SHP77 treated with DMSO at 0.1 percent for 48 hours (cell line): ENCODE measurements at regions not wholly inside any gene's neighbourhood (a gene's known extent, or its start where the extent isn't known, plus 50 kb on each side); places are given as distances from the start of the nearest gene placed in this dataset.
A peak's percentile ranks its signal among the peaks of the same experiment; 100 is the strongest.
"Not testable (repeated sequence)": the region's sequence is repeated elsewhere in the genome, so short reads cannot be mapped to it uniquely, and the experiment has no call there.

Experiments
- DNase-seq: peaks from one replicate; lab custom pipeline; 2025; lab: John Stamatoyannopoulos, UW

DNA sequence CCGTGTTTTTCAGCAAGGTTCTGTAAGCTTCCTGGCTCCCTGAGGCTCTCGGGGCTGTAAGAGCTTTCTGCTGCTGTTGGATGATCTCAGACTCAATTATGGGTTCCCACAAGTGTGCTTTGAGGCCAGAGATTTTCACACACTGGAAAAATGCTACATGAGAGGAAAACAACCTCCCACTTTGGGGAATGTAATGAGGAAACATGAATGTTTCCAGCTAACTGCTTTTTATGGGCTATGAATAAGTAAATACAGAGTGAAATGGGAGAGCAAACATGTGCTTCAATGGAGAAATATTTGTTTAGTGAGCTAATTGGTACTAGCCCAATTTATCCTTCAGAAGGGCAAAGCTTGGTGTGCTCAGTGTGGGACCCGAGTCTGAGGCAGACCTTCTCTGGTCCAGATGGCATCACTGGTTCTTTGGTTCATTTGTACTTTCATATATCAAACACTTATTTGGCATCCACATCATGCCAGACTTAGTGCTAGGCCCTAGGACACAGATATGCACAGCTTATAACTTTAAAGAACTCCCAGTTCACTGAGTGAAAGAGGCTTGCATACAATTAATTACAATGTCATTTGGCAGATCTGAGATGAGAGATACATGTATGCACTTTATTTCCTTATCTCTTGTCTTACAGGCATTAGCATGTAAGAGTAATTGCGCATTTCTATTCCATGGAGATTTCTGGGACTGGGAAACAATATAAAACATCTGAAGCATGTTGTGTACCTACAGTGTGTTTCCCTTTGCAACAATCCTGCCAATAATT lies 248.8 kb downstream of the RDH14 start:
- DNase-seq: peak; percentile 91

DNA sequence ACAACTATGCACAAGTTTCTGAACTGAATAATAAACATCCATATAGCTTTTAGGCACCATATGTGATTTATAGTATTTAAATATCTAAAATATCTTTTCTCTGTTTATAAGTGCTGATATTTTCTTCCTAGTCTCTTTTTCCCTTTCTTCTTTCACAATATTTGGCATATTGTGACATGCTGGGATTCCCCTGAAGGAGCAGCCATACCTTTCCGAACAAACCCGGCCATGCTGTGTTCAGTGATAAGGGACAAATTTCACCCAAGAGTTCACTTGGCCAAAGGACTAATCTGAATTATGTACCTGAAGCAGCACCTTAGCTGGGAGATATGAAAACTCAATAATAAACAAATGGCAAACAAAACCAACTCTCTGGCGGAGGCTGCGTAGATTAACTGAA lies 250.8 kb downstream of the RDH14 start:
- no peak for DNase-seq

DNA sequence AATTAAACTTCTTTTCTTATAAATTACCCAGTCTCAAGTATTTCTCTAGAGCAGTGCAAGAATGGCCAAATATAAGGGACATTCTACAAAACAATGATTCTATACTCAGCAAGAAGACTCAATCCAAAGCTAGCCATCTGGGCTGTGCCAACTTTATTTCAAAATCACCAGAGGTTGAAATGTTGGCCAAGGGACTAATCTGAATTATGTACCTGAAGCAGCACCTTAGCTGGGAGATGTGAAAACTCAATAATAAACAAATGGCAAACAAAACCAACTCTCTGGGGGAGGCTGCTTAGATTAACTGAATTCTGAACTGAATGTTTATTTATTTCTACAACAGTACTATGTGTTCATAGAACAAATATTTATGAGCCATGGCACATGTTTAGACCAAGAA lies 251.3 kb downstream of the RDH14 start:
- DNase-seq: no peak

DNA sequence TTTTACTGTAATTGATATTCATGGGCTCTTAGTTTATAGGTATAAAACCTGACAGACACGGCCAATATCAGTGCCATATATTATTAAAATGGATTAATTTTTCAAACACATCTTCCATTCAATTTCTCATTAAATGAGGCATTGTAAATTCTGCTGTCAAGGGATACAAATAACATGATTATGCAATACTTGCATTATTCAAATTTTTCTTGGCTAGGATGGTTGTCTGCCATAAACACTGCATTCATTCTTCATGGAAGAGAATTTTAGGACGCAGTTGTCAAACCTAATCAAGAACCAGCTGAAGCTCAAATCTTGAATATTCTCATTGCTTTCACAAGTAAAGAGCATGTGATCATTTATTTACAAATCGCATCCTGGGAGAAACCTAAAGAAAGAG lies 255.6 kb downstream of the RDH14 start:
- DNase-seq: no peak

DNA sequence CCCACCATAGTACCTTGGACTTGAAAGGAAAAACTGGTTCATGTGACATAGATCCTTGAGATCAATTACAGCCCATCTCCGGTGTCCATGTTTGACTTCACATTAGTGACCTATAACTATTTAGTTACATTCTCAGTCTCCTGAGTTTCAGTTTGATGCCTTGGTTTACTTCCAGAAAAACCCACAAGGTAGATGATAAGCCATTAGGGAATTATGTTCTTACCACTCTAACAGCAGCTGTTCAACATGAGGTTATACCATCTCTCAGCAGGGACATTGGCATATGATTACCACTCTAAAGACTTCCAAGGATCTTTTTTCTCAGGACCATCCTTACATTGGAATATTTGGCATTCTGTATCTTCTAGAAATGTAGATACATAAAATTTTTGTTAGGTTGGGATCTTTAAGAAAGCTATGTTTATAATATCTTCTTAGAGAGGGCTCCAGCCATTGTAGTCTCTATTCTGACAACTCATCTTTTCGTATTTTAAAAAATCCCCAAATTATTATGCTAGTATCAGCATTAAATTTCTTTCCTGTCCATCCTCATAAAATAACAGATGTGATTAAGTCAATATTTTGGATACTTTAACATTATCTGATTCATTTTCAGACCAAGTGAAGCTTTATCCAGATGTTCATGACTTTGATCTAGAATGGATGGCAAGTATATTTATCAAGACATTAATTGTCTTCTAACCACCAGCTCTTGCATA lies 258.9 kb downstream of the RDH14 start:
- DNase-seq: no peak

DNA sequence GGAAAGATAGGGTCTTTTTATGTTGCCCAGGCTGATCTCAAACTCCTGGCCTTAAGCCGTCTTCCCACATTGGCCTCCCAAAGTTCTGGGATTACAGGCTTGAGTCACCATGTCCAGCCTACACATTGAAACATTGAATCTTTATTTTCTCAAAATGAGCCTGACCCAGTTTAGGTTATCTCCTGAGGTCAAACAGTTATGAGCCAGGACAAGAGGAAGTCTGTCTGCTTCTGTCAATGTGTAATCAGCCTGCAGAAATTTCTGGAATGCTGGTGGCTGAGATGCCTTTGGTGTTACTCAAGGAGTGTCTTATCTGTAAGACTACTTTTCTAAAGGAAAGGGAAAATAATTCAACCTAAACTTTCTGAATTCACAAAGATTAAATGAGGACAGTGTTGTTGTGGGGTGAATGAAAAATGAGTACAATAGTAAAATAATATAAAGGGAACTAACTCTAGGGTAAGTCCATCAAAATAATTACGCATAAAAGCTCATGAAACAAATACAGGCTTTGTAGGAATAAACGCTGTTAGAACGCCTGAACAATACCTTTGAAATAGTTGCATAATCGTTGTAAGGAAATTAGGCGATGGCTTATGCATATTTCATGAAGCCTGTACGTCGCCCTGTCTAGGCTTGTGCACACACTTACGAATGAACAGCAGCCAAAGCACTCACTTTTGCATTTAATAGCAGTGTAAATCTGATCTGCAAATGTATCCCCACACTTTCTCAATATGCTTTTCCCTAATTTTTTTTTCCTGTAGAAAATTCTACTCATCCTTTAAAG lies 260.8 kb downstream of the RDH14 start:
- DNase-seq: no peak

DNA sequence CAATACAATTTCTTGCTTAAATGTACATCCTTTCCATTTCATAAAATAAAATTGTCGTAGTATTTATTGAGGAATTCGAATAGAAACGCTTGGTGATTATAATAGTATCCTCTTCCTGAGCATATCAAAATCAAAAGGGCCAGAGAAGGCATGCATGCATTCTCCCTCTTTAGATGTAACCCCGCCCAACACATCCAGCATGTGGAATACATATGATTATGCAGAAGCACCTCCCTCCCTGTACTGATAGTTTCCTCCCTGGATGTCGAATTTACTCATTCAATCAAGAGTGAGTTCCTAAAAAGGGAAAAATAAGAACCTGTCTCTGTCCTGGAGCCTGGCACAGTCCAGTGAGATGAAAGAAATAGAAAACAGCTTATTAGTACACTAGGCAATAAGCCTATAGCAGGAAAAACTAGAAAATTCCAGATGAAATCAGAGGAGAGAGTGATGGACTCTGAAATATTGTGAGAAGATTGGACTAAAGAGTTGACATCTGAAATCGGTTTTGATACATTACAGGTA lies 262.9 kb downstream of the RDH14 start:
- no peak for DNase-seq

DNA sequence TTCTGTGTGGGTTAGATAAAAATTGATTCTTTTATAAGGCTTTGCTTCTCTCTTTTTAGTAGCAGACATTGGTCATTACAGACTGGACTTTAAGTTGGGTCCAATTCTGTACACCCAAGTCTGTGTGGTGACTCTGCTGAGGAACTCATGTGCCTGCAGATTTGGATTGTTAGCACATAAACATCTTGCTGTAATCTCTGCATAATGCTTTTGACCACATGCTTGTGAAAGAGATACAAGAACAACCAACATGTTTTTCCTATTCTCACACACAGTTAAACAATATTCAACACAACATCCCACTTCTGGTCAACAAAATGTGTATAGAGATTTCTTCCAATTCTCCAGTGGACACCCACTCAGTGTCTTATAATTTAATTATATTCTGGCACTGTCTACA lies 270.1 kb downstream of the RDH14 start:
- DNase-seq: no peak

DNA sequence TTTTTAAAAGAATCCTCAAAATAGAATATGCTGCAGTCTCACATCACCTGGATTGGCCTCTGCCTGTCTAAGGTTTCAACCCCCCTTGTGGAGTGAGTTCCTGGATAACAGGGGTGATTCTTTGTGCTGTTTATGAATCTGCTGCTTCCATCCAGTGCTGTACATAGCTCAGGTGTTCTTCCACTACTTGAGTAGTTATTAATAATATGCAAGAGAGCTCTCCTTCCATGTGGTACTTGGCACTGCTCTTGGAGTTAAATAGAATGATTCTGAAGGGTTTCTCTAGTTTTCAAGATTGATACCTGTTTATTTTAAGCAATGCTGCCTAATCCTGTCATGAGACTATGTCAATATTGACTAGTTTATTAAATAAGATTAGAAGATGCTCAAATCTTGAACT lies 273.6 kb downstream of the RDH14 start:
- DNase-seq: no peak

DNA sequence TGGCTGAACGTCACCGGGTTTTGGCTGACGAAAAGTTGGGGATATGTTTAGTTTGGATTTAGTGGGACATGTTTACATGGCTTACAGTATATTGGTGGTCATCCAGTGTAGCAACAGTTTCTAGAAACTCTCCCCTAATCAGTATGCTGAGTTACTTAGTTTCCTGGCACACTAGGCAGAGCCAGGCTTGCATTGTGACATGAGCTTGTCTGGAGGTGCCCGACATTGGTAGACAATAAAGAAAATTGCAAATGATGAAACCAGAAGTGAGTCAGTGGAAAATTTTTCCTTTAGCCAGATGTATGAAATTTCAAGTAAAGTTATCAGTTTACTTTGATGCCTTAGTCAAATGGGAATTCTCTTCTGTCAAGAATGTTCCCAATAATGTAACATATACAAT lies 276.1 kb downstream of the RDH14 start:
- DNase-seq: no peak

DNA sequence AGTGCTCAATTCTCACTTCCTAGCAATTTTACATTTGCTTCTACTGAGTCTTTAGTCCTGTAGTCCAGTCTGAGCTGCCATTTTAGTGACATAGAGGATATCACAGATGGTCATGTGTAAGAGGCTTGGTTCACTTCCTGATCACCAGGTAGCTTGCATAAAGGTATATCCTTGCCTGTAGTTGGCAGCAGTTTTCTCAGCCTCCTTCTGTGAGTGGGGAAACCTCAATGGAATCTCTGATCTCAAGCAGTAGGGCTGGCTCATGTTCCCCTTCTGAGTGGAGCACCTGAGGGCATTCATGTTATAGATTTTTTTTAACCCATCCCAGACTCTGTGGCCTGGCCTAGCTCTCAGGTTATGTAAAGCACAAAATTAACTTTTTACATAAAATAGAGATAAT lies 278.4 kb downstream of the RDH14 start:
- DNase-seq: no peak

DNA sequence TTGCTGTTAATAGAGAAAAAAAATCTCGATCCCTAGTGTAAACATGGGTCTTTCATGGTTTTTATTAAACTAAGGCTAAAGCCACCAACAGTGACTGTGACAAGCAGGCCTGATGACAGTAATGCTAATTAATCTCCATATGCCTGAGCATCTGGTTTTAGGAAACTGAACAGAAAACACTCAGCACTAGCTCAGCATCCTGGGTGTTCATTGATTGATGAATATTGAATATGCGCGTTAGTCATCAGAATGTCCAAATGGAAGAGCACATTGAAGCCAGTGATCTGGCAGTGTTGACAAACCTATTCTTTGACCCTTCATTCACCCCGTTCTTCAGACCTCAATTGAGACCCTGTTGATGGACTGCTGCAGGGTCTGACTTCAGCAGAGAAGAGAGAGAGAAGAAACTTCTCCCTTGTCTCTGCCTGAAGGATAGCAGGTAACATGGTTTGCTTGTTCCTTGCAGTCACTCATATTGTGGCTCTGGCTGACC lies 283.8 kb downstream of the RDH14 start:
- no peak for DNase-seq

DNA sequence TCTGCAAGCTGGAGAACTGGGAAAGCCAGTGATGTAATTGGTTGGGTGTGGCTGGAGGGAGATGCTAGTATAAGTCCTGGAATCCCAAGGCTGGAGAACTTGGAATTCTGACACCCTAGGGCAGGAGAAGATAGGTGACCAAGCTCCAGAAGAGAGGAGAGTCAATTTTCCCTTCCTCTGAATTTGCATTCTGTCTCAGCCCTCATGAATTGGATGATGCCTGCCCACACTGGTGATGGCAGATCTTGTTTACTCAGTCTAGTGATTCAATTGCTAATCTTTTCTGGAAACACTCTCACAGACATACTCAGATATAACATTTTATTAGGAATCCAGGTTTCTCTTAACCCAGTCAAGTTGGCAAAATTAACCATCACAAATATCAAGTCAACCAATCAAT lies 287.2 kb downstream of the RDH14 start:
- no peak for DNase-seq

DNA sequence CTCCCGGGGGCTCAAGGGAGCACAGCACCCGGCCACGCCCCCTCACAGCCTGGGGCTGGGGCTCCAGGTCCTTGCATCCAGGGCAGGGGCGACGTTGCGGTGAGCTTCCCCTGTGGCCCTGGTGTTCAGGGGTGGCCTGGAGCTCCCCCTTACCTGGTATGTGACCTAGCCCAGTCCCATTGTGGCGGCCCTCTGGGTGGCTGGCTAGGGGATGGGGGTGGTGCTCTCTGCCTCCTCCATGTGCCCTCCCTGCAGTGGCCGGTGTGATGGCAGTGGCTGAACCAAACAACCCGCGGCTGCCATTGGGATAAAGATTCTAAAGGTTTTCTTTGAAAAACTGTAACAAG lies 288.3 kb downstream of the RDH14 start:
- DNase-seq: no peak

DNA sequence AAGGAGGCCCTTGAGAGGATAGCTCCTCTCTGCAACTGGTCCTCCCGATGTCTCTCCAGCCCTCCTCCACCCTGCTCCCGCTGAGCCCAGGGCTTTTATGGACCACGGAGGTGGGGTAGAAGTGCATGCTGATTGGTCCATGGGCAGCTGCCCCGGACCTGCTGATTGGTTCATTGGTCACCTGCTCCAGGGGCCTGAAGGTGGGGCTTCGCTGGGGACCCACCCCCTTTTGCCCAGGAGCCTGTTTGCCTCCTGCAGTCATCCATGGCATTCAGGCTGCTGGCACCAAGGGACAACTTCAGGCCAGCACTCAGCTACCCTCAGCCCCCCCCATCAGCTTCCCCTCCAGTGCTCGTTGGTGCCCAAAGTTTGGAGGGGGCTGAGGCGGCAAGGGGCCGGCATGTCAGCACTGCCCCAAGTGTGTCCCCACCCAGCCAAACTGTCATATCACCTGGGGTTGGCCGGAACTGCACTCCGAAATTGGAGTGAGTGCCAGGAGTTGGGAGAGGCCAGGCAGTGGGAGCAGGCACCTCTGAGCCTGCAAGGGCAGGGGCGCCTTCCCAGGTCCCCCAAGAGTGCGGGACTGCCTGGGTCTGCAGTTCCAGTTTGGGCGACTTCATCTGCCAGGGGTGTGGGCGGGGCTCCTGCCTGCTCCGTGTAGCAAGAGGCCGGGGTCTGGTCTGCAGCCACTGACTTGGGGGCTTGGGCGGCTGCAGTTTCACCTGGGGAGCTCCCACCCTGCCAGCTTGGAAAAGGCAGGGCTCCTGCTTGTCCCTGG lies 288.9 kb downstream of the RDH14 start:
- no peak for DNase-seq

DNA sequence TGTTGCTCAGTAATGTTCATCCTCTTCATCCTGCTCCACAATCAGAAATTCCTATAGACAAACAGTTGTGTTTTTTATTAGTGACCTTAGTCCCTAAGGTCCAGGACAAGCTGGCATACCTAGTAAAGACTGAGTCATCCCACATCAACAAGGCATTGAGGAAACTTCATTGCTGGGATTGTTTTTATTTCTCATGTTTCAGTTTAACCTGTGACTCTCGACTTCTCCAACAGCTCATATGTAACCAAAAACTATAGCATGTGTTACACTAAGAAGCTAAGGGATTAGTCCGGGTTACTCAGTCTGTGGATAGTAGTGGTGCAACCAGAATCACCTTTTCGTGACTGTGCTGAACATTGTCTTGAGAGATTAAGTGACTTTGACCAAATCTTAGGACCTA lies 292.1 kb downstream of the RDH14 start:
- DNase-seq: no peak

DNA sequence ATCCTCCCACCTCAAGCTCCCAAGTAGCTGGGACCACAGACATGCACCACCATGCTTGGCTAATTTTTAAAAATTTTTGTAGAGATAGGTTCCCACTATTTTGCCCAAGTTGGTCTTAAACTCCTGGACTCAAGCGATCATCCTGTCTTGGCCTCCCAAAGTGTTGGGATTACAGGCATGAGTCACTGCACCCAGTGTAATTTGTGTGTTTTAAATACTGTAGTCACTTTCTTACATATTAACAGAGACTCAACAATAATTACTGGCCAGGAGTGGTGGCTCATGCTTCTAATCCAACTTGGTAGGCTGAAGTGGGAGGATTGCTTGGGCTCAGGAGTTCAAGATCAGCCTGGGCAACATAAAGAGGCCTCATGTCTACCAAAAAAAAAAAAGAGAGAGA lies 293.0 kb downstream of the RDH14 start:
- DNase-seq: no peak

DNA sequence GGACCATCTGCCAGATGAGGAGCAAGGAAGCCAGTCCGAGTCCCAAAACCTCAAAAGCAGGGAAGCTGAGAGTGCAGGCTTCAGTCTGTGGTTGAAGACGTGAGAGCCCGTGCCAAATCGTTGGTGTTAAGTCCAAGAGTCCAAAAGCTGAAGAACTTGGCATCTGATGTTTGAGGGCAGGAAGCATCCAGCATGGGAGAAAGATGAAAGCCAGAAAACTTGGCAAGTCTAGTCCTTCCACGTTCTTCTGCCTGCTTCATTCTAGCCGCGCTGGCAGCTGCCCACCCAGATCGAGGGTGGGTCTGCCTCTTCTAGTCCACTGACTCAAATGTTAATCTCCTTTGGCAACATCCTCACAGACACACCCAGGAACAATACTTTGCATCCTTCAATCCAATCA lies 293.8 kb downstream of the RDH14 start:
- DNase-seq: not testable (repeated sequence)

DNA sequence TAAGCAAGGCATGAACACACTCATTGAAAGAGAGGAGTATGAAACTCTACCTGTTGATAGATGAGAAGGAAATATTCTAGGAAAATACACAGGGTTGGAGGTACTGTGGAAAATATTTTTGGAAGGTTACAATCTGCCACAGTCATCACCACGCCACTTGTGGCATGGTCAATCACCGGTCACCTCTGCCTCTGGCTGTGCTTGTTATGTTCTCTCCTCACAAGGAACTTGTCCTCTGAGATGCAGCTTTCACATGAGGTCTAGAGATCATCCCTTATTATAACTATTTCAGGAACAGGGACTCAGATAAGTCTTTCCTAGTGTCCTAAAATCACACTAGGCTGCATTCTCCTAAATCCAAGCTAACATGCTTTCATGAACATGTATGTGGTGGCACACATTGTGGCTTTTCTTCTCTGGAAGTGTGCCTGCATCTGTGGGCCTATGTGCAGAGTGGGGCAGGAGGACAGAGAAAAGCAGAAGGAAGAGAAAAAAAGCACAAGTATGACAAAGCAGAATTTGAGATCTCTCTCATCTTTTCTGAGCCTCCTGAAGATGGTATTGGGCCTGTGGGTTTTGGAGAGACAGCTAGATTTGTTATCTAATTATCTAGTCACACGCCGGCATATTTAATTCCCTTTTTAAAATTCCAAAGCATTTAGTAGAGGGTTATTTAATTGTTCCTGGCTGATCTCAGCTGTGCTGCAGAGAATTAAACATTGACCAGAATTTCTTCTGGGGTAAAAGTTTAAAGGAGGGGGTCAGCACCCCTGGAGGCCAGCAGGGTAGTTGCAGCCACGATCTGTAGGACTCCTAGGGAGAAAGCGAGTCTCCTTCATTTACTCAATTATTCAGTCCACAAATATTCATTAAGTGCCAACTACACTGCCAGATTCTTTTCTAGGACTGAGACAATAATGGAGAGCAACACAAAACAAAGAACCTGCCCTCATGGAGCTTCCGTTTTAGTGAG lies 294.6 kb downstream of the RDH14 start:
- DNase-seq: no peak

DNA sequence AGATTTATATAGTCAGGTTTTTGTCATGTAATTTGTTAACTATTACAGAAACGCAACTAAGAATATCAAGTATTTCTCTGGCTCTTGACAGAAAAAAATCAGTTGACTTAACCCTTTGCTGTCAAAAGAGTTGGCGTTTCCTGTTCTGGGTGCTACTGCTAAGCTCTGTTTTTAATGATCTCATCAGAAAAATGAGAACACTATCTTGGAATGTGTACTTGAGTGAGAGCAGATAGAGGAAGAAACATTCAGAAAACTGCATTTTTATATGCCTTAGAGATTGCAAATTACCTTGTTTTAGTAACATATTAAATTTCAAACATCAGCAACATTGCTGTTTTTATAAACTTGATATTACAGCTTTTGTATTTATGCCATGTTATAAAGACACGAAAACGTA lies 297.9 kb downstream of the RDH14 start:
- no peak for DNase-seq
